SK-N-MC (cell line): ENCODE measurements at regions not wholly inside any gene's neighbourhood (a gene's known extent, or its start where the extent isn't known, plus 50 kb on each side); places are given as distances from the start of the nearest gene placed in this dataset.

ENCODE experiments used
- EZH2 ChIP-seq: fragments of 200-600 bp; sonication (generic); IDR thresholded peaks from one replicate; pipeline ENCODE4 v1.6.1; 2017; ENCODE audit warnings: antibody characterized with exemption
- FOXP2 ChIP-seq: optimal IDR thresholded peaks from 2 replicates; pipeline ENCODE3; 2011; ENCODE audit warnings: mild to moderate bottlenecking, moderate library complexity; ENCODE audit not compliant: insufficient read depth; ENCODE audit errors: extremely low read length, control extremely low read depth
- POLR2AphosphoS5 ChIP-seq: IDR thresholded peaks from 2 replicates; pipeline ENCODE4 v1.6.1; 2012; ENCODE audit warnings: mild to moderate bottlenecking, low read depth, low read length, borderline replicate concordance

DNA sequence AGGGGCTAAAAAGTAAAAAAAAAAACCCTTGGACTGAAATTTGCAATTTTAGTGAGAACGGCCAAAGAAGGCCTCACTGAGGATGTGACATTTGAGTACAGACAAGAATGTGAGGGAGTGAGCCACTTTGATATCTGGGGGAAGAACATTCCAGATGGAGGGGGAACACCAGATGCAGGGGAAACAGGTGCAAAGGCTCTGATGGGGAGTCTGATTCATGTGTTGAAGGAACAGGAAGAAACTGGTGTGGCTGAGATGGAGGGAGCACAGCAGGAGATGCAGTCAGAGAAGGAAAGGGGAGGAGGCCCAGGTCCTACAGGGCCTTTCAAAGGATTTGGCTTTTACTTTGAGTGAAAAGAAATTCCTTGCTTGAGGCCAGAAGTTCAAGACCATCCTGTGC is 615.7 kb upstream of the NRP1 start:
- no peak for TF ChIP-seq EZH2
- TF ChIP-seq POLR2AphosphoS5, result no peak
- TF ChIP-seq FOXP2, result no peak
